GM12891 (cell line): ENCODE measurements at regions not wholly inside any gene's neighbourhood (a gene's known extent, or its start where the extent isn't known, plus 50 kb on each side); places are given as distances from the start of the nearest gene placed in this dataset.

ENCODE experiments used
- DNase-seq: peaks from one replicate; pipeline ENCODE4 v3.0.0; 2011; ENCODE audit warnings: low spot score; ENCODE audit not compliant: insufficient read length
- FAIRE-seq: peaks from 2 replicates; lab custom pipeline; 2011; peaks lifted over from hg19 to GRCh38; lab: Jason Lieb, UNC
- PAX5 ChIP-seq: IDR thresholded peaks from 2 replicates; pipeline ENCODE4 v1.6.1; 2011; ENCODE audit warnings: low read length, moderate library complexity, mild to moderate bottlenecking; ENCODE audit not compliant: insufficient read depth, severe bottlenecking
- POLR2A ChIP-seq: IDR thresholded peaks from 2 replicates; pipeline ENCODE4 v1.6.1; 2011; ENCODE audit warnings: low read depth, low read length, control low read depth
- POLR2AphosphoS5 ChIP-seq: IDR thresholded peaks from 2 replicates; pipeline ENCODE4 v1.6.1; 2011; ENCODE audit warnings: low read depth, low read length, control low read depth
- POU2F2 ChIP-seq: IDR thresholded peaks from 2 replicates; pipeline ENCODE4 v1.6.1; 2011; ENCODE audit warnings: low read depth, mild to moderate bottlenecking, control low read depth, low read length, moderate library complexity
- SPI1 ChIP-seq: IDR thresholded peaks from 2 replicates; pipeline ENCODE4 v1.6.1; 2011; ENCODE audit warnings: low read depth, low read length, control low read depth
- TAF1 ChIP-seq: IDR thresholded peaks from 2 replicates; pipeline ENCODE4 v1.6.1; 2011; ENCODE audit warnings: low read depth, low read length, control low read depth

DNA sequence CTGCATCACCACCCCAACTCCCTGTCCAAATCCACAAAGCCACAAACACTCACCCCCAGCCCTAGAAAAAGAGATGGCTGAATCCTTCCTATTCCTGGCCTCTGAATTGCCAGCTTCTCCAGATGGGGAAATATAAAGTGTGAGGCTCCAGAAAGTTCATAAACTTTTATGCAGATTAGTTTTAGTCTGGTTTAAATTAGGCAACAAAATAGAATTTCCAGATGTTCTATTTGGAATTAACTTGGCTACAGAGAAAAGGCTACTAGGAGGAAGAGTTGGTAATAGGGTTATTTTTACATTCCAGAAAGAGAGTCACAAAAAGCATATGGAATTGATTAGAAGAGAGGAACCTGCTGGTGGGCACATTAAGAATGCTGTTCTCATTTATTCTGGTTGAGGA, 56.0 kb downstream of the EN1 start:
- DNase-seq (no peak), FAIRE-seq (no peak)
- no peak for TF ChIP-seq POU2F2
- no peak for TF ChIP-seq SPI1

GRCh38 chr2:118786746-118787145, 60.7 kb downstream of the EN1 start:
- TF ChIP-seq SPI1, result no peak
- TF ChIP-seq PAX5, result no peak
- TF ChIP-seq POU2F2, result no peak
- no peak for TF ChIP-seq TAF1
- no peak for TF ChIP-seq POLR2AphosphoS5
- TF ChIP-seq POLR2A, result no peak
- DNase-seq, result no peak
- no peak for FAIRE-seq

DNA sequence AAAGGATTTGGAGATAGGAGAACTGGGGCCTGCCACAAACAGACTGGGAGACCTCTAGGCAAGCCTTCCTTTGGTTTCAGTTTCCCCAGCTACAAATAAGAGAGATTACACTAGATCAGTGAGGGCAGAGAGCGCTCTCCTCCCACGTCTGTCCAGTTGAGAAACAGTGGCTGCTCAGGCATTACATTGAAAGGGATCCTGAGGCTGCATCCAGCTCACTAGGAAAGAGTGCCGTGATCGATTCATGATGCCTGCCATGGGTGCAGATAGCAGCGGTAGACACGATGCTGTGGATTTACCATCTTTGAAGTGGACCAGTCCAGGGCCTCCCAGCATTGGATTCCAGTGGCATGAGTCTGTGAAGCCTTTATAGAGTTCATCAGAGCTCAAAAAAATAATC, 62.6 kb downstream of the EN1 start:
- TF ChIP-seq POLR2A, result no peak
- no peak for TF ChIP-seq POU2F2
- TF ChIP-seq POLR2AphosphoS5, result no peak
- no peak for TF ChIP-seq PAX5
- TF ChIP-seq TAF1, result no peak
- TF ChIP-seq SPI1, result no peak
- no peak for FAIRE-seq
- no peak for DNase-seq

- FAIRE-seq (no peak), DNase-seq (no peak)
- TF ChIP-seq POLR2A (no peak), SPI1 (no peak), TAF1 (no peak), POLR2AphosphoS5 (no peak), PAX5 (no peak), POU2F2 (no peak)
Observed at GRCh38 chr2:118779362-118779761, 68.1 kb downstream of the EN1 start.

GRCh38 chr2:118774458-118775133, 72.9 kb downstream of the EN1 start:
- no peak for TF ChIP-seq POU2F2
- no peak for TF ChIP-seq POLR2AphosphoS5
- TF ChIP-seq SPI1, result no peak
- TF ChIP-seq TAF1, result no peak
- no peak for TF ChIP-seq POLR2A
- TF ChIP-seq PAX5, result no peak

DNA sequence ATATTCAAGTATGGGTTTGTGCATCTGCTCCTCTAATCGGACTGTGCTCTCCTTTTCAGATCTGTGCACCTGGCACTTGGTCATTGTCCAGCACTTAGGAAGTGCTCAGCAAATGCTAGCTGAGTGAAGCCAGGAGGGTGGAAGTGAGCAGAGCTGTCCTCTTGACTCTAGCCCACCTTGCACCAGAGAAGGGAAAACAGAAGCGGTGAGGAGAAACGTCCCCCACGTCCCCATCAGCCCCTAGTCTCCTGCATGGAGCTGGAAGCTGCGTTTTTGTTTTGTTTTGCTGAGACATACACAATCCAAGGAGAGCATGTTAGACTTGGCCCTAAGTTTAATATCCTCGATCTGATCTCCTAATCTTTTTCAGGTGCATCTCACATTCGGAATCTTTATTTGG, 73.6 kb downstream of the EN1 start:
- DNase-seq (no peak), FAIRE-seq (no peak)
- TF ChIP-seq POLR2A (no peak), POU2F2 (no peak), TAF1 (no peak), POLR2AphosphoS5 (no peak), PAX5 (no peak), SPI1 (no peak)

More at GRCh38 chr2:118774458-118775133, 72.9 kb downstream of the EN1 start:
- FAIRE-seq (no peak), DNase-seq (peak; percentile 15)

DNA sequence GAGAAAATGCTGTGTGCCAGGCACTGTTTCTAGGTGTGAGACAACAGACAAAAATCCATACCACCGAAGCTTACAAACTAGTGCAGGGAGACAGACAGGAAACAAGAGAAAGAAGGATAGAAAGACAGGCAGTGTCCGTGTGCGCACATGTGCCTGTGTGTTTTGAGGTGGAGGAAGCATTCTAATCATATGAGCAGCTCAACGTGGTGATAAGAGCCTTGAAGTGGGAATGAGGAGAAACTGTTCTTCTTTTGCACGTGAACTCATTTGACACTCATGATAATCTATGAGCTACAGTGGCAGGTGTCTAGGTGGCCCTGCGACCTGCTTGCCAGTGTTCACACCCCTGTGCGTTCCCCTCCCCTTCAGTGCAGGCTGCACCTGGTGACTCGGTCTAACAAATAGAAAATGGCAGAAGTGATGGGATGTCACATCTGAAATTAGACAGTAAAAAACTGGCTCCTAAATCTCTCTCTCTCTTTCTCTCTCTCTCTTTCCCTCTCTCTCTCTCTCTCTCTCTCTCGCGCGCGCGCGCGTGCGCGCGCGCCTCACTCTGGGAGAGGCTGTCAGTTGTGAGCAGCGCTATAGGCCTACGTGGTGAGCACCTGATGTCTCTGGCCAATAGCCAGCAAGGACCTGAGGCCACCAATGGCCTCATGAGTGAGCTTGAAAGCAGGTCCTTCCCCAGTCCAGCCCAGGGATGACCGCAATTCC, 74.8 kb downstream of the EN1 start:
- no peak for DNase-seq
- TF ChIP-seq POLR2A, result no peak
- no peak for TF ChIP-seq TAF1
- no peak for TF ChIP-seq PAX5
- no peak for TF ChIP-seq POLR2AphosphoS5
- no peak for TF ChIP-seq SPI1
- no peak for TF ChIP-seq POU2F2
- FAIRE-seq, result no peak

DNA sequence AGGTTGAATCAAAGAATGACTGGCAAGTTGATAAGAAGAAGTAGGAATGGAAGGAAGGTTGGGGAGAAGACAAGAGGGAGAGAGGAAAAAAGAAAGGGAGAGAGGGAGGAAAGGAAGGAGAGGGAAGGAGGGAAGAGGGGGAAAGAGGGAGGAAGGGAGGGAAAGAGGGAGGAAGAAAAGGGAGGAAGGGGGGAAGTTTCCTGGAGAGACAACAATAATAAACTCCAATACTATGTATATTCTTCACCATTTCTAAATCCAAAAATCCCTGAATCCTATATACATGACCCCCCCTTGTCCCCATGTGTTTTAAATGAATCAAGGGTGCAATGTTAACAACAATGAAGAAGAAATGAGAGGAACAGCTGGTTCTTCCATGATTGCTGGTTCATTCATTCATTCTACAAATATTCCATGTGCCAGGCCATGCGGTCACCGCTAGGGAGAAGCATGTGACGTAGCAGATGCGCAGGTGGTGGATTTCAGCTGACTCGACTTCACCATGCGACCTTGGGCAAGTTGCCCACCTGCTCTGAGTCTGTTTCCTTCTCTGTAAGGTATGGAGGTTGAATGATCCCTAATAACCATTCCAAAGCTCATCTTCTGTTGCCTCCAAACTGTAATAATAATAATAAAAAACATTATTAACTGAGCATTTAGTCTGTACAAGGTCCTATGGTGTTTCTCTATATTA, 77.6 kb downstream of the EN1 start:
- DNase-seq, result no peak
- no peak for TF ChIP-seq POLR2A
- no peak for TF ChIP-seq TAF1
- TF ChIP-seq POU2F2, result no peak
- no peak for TF ChIP-seq POLR2AphosphoS5
- no peak for TF ChIP-seq SPI1
- no peak for TF ChIP-seq PAX5

DNA sequence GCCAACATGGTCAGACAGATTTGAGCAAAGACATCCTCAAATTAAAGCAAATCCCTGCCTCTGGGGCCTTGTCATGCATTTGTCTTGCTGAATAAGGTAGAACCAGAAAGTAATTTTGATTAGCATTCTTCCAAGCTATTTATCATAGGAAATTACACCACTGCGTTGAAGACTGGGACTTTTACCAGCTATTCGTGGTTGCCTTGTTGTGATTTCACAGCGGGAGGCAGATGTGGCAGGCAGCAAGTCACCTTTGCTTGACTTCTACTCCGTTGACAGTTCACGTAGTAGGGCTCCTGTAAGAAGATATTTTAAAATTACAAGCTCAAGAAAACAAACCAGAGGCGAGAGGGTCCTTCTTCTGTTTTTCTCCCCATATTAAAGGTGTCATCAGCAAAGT, 80.6 kb downstream of the EN1 start:
- DNase-seq, result no peak
- no peak for TF ChIP-seq SPI1
- TF ChIP-seq POLR2A, result no peak
- no peak for TF ChIP-seq POLR2AphosphoS5
- no peak for TF ChIP-seq PAX5
- TF ChIP-seq POU2F2, result no peak
- no peak for TF ChIP-seq TAF1
- FAIRE-seq, result no peak

More for the DNA sequence above, 77.6 kb downstream of the EN1 start:
- FAIRE-seq, result no peak

- no peak for TF ChIP-seq SPI1
- no peak for TF ChIP-seq POU2F2
- TF ChIP-seq PAX5, result no peak
- no peak for TF ChIP-seq POLR2AphosphoS5
- TF ChIP-seq POLR2A, result no peak
- TF ChIP-seq TAF1, result no peak
- FAIRE-seq (no peak), DNase-seq (no peak)
Observed at GRCh38 chr2:118764855-118765254, 82.6 kb downstream of the EN1 start.
